GM21717 (cell line): ENCODE measurements at regions not wholly inside any gene's neighbourhood (a gene's known extent, or its start where the extent isn't known, plus 50 kb on each side); places are given as distances from the start of the nearest gene placed in this dataset.

ENCODE experiments used
- ATAC-seq: cut with Tn5 transposase; IDR thresholded peaks from one replicate; pipeline ENCODE4 v1.9.1; 2021; ENCODE audit warnings: mild to moderate bottlenecking, moderate library complexity; ENCODE audit not compliant: unreplicated experiment

- no peak for ATAC-seq
These were observed 194.8 kb upstream of the IL12B start for GRCh38 chr5:159525117-159525516.

- ATAC-seq = no peak
These were observed 197.4 kb upstream of the IL12B start for GRCh38 chr5:159527546-159528254.

GRCh38 chr5:159531554-159532105 lies 201.3 kb upstream of the IL12B start:
- no peak for ATAC-seq

DNA sequence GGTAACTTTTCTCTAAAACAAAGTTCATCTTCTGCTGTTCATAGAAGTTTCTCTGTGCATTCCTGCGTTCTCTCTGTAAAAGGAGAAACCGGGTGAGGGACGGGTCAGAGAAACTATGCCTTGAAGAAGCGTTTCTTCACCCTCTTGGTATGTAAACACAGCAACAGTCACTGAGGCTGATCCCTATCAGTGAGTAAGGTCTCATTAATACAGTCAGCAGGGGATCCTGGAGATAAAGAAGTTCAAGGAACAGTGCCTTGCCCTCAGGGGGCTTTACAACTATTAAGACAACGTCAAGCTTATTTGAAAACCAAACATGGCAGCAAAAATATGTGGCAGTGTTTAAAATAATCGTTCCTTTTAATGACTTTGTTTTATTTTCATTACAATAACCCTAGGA lies 202.9 kb upstream of the IL12B start:
- no peak for ATAC-seq

DNA sequence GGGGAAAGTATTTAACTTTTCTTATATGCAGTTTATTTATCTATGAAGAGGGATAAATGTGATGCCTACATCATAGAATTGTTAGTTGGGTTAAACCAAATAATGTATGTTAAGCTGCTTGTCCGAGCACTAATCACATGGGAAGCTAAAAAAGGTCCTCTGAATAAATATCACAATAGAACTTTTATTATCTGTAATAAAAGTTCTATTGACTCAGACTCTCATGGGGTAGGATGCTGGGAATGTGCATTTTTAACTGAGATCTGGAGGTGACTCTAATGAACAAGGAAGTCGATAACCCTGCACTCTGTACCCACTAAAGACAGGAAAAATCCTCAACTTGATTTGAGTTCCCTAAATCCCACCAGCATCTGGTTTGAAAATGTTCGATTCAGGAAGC lies 205.9 kb upstream of the IL12B start:
- ATAC-seq = no peak

DNA sequence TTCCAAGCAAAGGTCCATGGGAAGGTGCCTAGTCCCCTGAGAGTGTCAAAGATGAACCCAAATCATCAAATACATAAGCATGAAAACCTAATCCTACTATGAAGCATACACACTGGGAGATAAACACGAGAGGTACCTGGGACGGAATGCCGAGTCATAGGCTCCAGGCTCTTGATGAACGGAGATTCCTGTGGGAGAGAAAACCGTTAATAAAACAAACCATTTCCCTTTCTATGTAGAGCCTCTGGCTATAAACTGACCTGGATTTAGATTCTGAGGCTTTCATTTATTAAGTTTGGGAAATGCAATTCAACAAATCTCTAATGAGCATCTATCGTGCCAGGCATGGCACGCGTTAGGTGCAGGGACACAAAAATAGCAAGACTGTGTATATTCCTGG lies 206.4 kb upstream of the IL12B start:
- ATAC-seq = no peak

DNA sequence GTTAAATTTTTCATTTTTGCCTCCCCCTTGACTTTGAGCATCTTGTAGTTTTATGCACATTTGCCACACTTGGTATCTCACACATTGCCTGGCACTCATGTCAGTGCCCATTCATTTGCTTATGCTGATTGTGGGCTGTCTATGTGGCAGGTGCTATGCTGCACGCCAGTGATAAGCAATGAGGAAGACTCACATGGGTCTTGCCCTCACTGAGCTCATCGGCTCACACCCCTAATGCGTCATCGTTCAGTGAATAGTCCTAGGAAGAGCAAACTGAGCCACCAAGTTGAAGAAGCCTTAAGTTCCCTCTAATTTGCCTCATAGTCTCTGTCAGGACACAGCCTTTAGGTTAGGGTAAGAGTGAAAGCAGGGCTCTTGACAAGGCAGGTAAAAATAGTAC lies 209.4 kb upstream of the IL12B start:
- ATAC-seq = no peak

- ATAC-seq = no peak
These were observed 213.0 kb upstream of the IL12B start for GRCh38 chr5:159543326-159543725.

- no peak for ATAC-seq
These were observed 214.9 kb upstream of the IL12B start for GRCh38 chr5:159545156-159545555.

DNA sequence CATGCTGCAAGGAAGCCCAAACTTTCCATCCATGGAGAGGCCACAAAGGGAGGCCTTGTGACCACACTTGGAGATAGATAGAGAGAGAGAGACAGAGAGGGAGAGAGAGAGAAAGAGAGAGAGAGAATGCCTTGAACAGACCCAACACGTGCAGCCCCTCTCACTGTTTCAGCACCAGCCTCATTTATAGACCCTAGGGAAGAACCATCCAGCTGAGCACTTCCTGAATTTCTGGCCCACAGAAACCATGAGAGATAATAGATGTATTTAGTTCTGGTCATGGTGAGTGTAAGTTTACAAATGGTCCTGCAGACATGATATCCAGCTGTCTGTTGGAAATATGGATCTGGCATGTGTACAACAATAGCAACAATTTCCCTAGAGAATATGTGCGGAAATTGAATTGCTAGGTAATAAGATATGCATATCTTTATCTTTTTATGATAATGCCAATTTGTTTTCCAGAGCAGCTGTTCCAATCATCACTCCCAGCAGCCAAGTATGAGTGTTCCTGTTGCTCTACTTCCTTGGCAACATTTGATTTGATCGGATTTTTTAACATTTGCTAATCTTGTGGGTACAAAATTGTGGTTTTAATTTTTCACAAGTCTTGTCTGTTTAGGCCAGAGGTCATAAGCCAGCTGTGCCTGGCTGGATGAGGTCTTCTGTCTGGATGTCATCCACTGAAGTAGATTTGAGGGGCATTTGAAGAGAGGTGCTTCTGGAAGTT lies 217.3 kb upstream of the IL12B start:
- ATAC-seq = no peak

- no peak for ATAC-seq
These were observed 218.2 kb upstream of the IL12B start for GRCh38 chr5:159548517-159548916.

DNA sequence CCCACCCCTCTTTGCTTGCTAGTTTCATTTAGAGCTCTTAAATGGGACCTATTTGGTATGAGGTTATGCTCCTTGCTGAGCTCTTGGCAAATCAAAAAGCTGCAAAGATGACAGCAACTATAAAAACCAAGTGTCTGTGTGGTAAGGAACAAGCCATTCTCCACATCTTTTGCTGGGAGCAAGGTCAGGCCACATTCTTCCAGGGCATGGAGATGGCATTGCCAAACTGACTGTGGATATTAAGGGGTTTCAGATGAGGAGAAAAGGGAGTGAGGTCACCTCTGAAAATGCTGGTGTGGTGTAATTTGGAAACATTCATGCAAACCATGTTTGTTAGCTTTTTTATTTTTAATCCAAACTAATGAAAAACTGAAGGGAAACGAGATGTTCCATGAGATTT lies 218.8 kb upstream of the IL12B start:
- ATAC-seq = no peak

DNA sequence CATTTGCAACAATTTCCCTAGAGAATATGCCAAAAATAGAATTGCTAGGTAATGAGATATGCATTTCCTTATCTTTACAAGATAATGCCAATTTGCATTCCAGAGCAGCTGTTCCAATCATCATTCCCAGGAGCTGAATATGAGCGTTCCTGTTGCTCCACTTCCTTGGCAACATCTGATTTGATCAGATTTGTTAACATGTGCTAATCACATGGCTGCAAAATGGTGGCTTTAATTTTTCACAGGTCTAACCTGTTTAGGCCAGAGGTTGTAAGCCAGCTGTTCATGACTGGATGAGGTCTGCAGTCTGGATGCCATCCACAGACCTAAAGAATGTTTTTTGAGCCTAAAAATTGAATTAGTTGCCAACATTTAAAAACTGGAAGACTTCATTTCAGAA lies 220.7 kb upstream of the IL12B start:
- no peak for ATAC-seq

GRCh38 chr5:159552751-159553150 lies 222.5 kb upstream of the IL12B start:
- ATAC-seq = no peak

GRCh38 chr5:159553792-159554191 lies 223.5 kb upstream of the IL12B start:
- no peak for ATAC-seq

DNA sequence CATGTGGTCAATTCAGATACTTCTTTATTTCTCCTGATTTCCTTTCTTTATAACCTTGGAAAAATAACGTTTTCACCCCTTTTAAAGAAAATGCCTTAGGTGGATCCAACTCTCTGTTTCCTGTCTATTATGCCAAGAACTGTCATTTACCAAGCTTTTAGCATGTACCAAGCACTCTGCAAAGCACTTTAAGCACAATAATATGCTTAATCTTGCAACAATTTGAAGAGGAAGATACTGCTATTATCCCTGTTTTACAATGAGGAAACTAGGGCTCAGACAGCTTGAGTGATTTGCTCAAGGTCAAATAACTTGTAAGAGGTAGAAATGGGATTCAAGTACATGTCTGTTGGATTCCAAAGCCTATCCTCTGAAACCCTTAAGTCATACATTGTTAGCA lies 224.8 kb upstream of the IL12B start:
- no peak for ATAC-seq

DNA sequence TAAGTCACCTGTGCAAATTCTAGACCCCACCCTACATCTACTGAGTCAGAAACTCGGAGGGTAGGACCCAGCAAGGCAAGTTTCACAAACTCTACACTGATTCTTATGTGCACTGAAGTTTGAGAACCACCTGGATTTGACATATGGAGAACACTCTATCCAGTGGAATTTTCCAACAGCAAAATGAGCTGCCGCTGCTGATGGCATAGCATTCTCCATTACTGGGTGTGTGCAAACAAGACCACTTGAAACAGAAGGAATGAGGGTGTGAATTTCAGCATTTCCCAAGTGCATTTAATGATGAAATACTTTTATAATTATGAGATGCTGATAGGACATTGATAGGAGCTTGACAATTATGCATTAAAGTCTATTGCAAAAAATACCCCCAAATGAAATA lies 229.1 kb upstream of the IL12B start:
- ATAC-seq = no peak

DNA sequence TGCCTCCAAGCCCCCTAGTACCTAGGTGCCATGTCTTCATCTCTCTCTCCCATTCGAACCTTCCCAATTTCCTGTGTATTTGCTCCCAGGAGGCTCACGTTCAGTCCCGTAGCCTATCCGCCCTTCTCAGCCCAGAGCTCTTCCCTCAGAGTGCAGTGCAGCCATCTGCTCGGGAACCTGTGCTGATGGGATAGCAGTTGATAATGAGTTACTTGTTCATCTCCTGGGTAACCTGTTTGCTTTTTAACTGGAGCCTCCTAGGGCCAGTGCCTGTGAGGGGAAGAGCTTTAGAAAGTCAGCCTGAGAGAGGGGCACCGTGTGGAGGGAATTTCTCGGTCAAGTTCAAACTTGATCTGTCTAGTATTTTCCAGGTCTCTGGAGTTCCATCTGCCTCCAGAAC lies 229.8 kb upstream of the IL12B start:
- ATAC-seq = no peak

GRCh38 chr5:159564031-159564430 lies 233.7 kb upstream of the IL12B start:
- no peak for ATAC-seq

DNA sequence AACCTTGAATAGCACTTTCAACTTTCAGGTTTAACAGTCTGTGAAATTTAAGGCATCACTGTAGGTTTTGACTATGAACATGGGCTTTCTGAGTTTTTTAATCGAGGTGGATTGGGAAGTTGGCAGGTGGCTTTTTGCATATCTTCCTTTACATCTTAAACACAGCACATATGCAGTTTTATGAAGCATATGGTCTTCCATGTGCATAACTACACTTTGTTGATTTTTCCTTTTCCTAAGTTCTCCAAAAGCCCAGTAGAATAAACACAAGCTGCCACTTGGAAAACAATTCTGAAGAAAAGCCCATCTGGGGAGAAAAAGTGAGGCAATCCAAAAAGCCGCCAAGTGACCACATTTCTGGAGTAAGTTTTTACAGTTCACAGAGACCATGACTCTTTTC lies 236.5 kb upstream of the IL12B start:
- ATAC-seq = no peak

GRCh38 chr5:159567461-159567860 lies 237.2 kb upstream of the IL12B start:
- ATAC-seq = no peak

GRCh38 chr5:159571501-159572244 lies 241.4 kb upstream of the IL12B start:
- ATAC-seq = no peak
